AG08396 (cell line): ENCODE measurements at regions not wholly inside any gene's neighbourhood (a gene's known extent, or its start where the extent isn't known, plus 50 kb on each side); places are given as distances from the start of the nearest gene placed in this dataset.

Experiments
- DNase-seq: peaks from one replicate; pipeline ENCODE4 v3.0.0; 2012; ENCODE audit warnings: low spot score, mixed read lengths

DNA sequence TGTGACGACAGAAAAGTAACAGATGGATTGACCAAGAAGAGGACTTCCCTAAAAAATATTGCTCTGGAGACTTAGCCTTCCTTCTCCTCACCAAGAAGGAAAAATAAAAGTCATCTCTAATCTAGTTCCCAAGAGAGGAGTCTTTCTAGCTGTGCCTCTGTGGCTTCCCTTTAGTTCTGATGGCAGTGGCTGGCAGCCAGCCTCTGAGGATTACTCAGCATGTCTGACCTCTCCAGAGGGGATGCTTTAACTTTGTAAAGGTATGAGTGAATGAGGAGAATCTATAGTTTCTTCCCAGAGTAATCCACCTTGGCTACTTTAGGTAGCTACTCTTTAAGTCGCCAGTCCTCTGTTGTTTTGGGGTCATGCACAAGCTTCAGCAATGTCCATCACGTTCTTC lies 163.9 kb upstream of the KIT start:
- DNase-seq, result no peak

DNA sequence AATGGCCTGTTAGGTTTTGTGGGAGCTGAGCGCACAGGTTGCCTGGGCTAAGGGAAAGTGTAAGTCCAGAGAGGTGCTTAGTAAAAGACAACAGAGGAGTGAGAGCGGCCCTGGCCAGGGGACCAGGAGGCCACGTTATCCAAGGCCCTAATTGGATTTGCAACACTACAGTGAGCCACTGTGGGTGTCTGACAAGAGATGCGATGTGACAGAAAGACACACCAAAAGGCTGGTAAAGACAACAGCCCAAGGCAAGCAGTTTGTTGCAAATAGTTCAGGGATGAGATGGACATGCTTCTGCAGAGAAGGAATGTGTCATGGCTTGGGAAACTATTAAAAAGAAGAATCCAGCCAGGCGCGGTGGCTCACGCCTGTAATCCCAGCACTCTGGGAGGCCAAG lies 162.7 kb upstream of the KIT start:
- no peak for DNase-seq

DNA sequence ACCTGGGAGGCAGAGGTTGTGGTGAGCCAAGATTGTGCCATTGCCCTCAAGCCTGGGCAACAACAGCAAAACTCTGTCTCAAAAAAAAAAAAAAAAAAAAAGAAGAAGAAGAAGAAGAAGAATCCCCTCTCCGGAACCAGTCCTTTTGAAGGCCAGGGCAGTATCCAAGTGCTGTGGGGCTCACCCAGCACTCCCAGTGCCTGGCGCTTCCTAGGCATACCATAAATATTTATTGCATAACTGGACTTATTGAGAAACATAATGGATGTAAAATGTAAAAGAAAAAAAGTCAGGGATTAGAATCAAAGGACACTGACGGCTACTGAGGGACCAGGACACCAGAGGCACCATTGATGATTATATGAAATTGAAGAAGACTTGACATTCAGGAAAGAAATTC lies 162.1 kb upstream of the KIT start:
- no peak for DNase-seq

DNA sequence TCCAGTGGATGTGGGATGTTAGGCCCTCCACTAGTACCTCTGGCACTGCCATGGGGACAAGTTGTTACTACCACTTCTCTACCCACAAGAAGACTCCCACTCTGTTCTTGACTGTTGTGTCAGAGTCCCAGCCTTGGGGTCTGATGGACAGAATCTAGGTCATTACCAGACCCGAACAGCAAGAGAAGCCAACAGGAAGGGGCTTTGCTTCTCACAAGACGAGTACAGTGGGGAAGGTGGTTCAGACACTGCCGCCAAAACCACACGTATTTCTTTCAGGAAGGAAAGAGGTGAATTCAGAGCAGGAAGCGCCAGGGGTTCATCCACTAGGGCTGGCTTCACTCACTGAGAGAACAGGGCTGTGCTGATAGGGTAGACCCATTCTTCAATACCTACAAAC lies 161.3 kb upstream of the KIT start:
- DNase-seq, result no peak

DNA sequence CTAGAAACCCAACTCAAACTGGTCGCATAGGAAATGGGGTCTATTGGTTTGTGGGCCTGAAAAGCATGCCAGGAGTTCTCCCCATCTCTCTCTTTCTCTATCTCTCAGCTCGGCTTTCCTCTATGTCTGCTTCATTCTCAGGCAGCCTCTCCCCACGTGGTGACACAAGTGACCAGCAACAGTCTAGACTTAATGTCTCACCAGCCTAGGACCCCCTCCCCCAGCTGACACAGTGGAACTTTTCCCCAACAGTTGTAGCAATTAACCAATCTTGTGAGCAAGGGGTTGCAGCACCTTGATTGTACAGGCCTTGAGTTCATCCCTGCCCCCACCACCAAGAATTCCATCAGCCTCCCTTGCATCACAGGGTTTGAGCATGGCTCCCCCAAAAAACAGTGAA lies 159.8 kb upstream of the KIT start:
- no peak for DNase-seq

DNA sequence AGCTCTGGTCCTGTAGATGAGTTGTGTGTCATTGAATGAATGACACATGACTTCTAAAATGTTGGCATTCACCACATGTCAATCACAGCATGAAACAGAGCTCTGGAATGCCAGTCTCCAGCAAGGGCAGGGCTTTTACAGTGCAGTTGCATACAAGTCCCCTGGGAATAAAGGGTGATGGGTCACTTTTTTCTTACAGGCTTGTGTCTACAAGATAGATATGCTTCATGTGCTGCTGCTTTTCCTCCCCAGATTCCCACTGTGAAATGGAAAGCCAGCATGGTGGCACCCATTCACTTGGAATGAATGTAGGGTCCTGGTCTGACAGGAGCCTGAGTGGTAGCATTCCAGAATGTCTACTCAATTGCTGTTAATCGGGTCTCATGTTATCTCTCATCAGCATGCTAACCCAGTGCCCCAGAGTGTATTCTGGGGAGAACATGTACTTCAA lies 159.1 kb upstream of the KIT start:
- DNase-seq, result no peak

DNA sequence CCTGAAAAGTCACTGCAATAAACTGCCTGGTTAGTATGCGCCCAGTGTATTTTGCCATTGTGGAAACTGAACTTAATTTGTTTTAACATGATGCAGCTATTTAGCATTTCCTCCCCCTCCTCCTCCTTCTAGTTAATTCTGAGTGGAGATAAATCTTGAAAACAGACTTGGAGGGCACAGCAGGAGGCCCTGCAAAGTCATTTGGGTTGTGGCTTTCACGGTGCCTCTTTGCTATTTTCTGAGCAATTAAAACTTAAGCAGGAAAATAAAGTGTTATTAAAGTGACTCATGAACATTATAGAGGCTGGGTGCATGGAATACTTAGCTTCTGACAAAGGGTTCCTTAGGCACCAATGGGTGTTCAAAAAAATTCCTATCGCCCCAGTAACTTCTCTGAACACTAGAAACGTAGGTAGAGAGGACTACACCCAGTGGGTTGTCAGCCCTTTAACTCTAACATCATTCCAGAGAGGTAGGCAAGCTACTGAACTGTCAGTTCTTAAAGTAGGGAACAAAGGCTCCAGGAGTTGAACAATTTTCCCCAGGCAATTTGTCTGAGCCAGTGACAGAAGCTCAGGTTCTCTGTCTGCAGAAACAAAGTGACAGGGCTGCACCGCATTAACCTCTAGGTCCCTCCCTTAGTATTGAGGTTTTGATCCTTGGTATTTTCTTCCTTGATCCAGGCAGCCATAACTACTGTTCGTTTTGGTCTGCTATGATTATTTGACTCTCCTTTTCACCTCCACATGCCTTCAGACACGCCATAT lies 158.3 kb upstream of the KIT start:
- no peak for DNase-seq

DNA sequence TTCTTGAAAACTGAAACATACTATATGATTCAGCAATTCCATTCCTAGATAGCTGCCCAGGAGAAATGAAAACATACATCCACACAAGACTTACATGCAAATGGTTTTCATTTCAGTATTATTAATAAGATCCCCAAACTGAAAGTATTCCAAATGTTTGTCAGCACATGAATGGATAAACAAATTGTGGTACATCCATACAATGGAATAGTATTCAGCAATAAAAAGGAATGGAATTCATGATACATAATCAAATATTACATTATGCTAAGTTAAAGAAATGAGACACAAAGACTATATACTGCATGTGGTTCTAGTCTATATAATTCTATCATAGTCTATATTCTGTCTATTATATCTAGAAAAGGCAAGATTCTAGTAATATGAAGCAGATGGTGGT lies 152.4 kb upstream of the KIT start:
- DNase-seq, result no peak

DNA sequence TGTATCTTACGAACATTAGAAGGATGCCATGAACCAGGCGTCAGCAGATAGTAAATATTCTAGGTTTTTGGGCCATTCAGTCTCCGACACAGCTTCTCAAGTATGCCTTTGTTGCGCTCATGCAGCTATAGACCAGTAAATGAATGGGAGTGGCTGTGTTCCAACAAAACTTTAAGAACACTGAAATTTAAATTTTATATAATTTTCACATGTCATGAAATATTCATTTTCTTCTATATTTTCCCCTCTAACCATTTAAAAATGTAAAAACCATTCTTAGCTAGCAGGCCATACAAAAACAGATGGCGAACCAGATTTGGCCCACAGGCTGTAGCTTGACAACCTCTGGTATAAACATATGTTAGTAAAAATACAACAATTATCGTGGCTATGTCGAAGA lies 151.8 kb upstream of the KIT start:
- no peak for DNase-seq

DNA sequence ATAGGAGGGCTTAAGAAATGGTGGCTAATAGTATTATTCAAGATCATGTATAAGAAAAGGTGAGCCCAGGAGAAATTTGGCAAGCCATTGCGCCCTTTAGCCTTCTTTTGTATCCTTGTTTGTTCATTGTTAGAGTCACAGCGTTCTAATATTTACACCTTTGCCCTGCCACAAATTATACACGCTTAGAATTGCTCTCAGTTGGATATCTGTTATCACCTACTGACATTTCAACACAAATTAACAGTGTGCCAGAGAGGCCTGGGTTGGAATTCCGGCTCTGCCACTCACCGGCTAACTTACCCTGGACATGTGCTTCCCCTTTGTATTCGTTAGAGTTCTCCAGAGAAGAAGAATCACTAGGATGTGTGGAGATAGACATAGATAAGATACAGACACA lies 148.7 kb upstream of the KIT start:
- DNase-seq, result no peak

DNA sequence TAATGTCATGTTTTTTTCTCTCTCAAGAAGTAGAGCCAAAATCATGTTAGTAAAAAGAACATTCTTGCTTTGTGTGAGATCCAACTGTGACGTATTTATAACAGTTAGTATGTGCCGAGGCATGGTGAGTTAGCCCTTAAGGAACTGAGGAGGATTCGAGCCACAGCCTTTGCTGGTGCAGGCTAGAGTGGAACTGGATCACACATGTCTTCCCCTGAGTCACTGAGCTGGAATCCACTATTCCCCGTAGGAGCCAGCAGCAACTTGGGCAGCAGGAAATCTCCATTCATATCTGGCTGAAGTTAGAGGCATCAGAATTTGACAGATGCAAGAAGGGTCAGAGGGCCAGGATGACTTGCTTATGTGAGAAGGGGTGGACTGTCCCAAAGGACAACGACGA lies 144.6 kb upstream of the KIT start:
- peak; percentile 81 for DNase-seq

DNA sequence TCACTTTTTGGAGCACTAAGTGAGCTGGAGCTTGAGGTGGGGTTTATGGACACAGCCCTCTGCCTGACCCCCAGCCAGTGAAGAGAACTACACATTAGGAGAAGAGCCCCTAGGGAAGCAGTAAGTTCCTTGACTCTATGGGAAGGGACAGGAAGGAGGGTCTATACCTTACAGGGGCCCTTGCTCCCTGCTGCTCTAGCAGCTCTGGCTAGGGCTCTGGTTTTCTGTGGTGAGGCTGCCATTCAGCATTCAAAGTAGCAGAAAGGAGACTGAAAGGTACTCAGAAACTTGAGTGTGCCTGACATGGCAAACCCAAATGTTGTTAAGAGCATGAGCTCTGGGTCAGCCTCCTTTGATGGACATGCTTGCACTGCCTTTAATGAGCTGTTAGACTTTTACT lies 144.0 kb upstream of the KIT start:
- no peak for DNase-seq

DNA sequence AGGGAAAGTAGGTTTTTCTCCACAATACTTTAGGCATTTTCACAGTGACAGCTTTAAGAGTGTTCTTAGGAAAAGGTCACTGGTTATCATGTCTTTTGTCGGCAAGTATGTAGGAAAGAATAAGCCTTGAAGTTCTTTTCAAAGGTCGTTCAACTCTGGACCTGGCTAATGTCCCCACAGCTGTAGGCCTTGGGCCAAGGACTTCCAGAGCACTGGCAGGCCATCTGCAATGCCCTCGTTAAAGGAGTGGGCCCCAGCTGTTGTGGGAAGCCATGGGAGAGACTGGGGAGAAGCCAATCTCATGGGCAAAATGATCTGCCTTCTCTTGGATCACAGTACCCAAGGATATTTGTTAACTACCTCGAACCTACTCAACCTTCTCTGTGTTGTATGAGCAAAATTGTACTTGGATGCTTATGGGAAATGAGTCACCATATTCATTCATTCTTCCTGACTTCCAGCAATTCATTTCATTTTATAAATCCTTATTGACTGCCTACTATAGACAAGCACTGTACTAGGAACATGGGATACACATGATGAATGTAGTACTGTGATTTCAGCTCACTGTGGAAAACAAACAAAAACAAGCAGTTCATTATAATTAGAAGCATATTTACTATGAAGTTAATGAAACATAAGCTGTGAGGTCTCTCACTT lies 141.1 kb upstream of the KIT start:
- no peak for DNase-seq

DNA sequence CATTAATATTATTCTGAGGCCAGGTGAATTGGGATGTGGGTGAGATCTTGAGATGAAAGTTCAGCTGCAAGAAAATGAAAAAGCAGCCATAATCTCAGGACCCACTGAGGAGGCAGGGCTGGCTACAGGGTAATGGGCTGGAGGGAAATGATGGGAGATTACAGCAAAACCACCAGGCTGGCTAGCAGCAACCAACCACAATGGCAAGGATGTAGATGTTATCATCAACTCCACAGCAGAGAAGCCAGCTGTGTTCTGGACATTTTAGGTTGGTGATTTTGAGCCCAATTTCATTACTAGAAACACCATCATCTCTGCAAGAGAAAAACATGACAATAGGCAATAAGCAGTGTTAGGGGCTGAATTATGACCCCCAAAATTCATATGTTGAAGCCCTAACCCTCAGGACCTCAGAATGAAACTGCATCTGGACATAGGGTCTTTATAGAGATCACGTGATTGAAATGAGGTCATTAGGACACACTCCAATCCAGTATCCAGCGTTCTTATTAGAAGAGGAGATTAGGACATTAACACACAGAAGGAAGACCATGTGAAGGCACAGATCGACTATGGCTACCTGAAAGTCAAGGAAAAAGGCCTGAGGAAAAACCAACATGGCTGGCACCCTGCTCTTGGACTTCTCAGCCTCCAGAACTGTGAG lies 139.8 kb upstream of the KIT start:
- no peak for DNase-seq

DNA sequence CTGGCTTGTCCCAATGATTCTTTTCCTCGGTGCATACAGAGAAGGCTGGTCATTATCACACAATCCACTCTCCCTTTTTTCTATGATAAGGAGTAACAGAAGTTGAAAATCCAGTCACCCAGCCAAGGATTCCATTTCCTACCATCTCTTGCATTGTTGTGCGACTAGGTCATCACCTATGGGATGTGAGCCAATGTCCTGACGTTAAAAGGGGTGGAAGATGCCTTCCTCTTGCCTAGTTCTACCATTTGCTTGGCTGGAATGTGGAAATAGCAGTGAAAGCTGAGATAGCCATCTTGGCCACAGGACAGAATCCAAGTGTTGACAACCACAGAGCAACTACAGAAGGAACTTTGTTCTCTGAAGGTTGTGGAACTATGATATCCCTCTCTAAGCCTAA lies 132.2 kb upstream of the KIT start:
- DNase-seq, result peak; percentile 75

DNA sequence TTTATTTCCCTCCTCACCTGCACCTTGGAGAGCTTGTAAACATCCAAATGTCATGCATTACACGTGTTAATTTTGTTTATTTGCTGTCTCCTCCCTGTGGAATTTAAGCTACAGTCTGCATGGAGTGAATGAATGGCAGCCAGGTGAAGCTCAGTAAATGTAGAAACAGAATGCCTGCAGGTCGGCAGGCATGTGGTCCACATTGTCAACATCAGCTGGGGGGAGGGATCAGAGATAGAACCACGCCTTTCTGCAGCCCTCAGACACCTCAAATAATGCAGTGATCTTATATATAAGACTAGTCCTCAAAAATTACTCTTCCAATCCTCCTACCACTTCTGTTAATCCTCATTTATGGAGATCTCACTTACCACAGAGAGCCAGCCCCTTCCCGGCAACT lies 131.2 kb upstream of the KIT start:
- no peak for DNase-seq

DNA sequence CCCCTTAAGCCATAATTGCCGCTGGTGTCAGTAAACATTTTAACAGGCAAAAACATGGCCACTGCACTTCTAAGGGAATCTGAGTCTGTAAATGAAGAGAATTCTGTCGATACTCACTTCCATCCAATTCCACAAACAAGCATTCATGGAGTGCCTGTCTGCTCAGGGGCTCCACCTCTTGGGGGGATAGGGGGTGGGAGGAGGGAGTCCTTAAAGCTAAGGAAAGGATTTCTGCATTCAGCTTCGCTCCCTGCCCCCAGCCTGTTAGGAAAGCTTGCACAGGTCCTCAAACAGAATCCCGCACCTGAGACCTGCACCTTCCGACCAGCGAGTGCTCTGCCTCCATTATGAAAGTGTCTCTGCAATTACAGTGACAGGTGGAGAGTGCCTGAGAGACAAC lies 130.2 kb upstream of the KIT start:
- no peak for DNase-seq

DNA sequence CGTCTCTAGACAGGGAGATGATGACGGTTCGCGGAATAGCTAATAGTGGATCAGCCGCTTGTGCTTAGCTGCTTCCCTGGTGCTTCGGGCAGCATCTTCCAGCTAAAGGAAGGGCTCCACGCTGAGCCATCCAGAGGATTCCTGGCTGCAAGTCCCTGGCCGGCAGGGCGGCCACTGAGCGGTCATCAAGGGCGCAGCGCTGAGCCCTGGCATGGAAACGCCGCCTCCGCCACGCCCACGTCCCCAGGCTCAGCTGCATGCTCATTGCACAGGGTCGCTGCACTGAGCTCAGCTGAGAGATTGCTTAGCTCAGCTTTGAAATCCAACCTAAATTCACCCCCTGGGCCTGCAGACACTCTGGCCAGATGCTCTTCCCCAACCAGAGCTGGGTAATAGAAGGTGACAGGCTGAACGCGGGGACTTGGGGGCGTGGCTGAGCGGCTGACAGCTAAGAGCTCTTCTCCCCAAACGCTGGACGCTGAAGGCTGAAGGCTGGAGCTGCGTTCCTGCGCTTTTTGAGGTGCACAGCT lies 118.2 kb upstream of the KIT start:
- DNase-seq, result peak; percentile 57

DNA sequence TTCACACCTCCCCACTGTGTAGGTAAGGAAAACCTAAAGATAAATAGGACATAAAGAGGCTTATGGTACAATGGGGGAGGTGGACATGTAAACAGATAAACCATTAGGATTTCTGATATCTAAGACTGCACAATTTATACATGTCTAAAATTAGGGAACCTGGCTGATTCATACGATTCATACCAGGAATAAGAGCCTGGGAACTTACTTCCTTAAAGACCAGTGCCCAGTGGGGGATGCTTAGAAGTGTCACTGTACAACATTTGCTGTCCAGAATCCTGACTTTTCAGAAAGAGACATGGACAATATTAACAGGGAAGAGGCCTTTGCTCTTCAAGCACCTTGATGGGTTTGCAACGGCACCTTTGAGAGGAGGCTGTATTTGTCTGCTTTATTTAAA lies 116.8 kb upstream of the KIT start:
- DNase-seq, result no peak

DNA sequence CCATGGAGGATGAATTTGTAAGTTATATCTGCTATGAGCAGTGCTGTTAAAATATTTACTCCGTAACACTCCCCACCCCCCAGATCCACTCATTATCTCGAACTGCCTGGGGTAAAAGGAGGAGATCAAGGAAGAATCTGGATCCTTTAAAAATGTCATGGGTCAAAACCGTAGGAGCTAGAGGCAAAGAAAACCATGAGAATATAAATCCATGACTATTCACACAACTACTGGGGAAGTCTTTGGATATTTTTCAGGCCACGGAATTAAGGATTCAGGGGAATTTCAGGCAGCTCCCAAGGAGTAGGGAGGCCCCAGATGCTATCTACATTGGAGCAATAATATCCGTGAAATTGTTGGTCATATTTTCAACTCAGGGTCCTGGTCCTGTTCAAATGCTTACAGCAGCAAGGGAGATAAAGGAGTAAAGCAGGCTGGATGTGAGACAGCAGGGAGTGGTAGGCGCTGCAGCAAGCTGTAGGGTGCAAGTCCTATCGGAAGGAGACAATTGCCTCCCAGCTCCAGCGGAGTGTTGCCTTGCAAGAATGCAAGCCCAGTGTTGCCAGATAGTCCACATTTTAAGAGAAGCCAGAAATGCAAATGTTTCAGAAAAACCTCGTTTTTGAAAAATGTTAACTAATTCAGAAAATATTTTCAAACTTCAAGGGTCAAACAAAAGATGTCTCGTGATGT lies 116.2 kb upstream of the KIT start:
- DNase-seq, result no peak

DNA sequence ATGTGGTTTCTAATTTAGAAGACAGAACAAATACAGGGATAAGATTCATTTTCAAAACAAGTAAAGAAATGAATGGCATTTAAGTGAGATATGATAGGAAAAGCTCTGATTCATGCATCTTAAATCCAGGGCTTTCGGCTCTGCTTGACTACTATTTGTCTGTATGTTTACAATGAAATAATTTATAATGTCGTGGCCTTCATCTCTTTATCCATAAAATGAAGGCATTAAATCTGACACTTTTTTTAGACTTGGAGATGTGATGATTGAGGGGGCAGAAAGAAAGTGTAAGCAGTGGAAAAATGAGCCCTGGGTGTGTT lies 115.7 kb upstream of the KIT start:
- no peak for DNase-seq

DNA sequence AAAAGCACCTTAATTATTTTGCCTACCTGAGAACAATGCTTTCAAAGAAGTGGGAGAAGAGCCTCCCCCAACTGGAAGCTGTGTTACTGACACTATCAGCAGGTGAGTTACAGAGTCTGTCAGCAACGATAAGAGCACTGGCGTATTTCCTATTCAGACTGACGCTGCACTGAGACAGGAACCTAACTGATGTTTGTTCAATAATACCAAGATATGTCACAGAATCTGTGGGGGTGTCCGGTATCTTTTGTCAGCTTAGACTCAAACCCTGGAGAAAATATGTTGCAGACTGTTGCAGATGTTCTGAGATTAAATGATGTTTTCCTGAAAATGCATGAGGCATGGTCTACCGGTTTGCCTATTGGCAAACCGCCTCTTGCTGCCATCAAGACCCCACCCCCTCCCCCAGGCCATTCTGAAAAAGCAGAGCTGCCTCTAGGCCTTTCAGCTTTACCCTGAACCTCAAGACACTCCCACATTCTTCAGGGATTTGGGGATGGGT lies 115.2 kb upstream of the KIT start:
- DNase-seq, result no peak
